ENCODE measurements at regions not wholly inside any gene's neighbourhood (a gene's known extent, or its start where the extent isn't known, plus 50 kb on each side); places are given as distances from the start of the nearest gene placed in this dataset.
"Not testable (repeated sequence)": the region's sequence is repeated elsewhere in the genome, so short reads cannot be mapped to it uniquely, and the experiment has no call there.

DNA sequence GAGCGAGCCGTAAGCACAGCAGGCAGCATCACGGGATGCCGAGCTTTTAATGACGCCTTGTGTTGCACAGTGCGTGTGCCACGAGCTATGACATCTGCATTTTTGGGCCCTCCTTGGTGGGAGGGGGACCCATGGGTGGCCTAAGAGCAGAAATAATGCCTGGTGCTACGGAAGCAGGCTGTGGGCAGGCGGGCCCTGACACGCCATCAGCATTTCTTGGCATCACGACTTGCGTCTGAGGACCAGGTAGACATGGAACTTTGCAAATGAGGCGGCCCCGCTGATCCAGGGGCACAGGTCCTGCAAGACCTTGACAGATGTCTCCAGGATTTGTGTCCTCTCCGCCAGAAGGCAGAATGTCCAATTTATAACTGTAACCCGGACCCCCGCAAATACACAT, 117.8 kb upstream of the RNF32 start:
- no peaks in the 10 kb centered on the region for H3K36me3 Mint-ChIP-seq (ENCODE audit: low read depth)

GRCh38 chr7:156519070-156519469, 121.5 kb upstream of the RNF32 start:
- H3K4me3 Mint-ChIP-seq, result no peak overlapping the region
- no peak overlapping the region for H3K27ac Mint-ChIP-seq (ENCODE audit: unreplicated experiment)
- no peaks in the 10 kb centered on the region for H3K36me3 Mint-ChIP-seq (ENCODE audit: low read depth)
- TF ChIP-seq, protein P1, sequence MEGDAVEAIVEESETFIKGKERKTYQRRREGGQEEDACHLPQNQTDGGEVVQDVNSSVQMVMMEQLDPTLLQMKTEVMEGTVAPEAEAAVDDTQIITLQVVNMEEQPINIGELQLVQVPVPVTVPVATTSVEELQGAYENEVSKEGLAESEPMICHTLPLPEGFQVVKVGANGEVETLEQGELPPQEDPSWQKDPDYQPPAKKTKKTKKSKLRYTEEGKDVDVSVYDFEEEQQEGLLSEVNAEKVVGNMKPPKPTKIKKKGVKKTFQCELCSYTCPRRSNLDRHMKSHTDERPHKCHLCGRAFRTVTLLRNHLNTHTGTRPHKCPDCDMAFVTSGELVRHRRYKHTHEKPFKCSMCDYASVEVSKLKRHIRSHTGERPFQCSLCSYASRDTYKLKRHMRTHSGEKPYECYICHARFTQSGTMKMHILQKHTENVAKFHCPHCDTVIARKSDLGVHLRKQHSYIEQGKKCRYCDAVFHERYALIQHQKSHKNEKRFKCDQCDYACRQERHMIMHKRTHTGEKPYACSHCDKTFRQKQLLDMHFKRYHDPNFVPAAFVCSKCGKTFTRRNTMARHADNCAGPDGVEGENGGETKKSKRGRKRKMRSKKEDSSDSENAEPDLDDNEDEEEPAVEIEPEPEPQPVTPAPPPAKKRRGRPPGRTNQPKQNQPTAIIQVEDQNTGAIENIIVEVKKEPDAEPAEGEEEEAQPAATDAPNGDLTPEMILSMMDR (conservative IDR thresholded peaks at IDR 0.05), result no peak
- H3K27me3 Mint-ChIP-seq (ENCODE audit: low read depth), result peaks cover 7% of the 10 kb centered on the region
- H3K9me3 Mint-ChIP-seq, result no peaks in the 10 kb centered on the region
- peaks cover 5% of the 10 kb centered on the region for H3K4me1 Mint-ChIP-seq
- no peak for DNase-seq (ENCODE audit: low read depth, low spot score)

More for the DNA sequence above, 117.8 kb upstream of the RNF32 start:
- Mint-ChIP-seq H3K4me3 (no peak overlapping the region), H3K27ac (ENCODE audit: unreplicated experiment) (no peak overlapping the region), H3K27me3 (ENCODE audit: low read depth) (no peaks in the 10 kb centered on the region), H3K9me3 (no peaks in the 10 kb centered on the region), H3K4me1 (no peaks in the 10 kb centered on the region)
- no peak for DNase-seq (ENCODE audit: low read depth, low spot score)
- TF ChIP-seq, protein P1 (conservative IDR thresholded peaks at IDR 0.05), result no peak

DNA sequence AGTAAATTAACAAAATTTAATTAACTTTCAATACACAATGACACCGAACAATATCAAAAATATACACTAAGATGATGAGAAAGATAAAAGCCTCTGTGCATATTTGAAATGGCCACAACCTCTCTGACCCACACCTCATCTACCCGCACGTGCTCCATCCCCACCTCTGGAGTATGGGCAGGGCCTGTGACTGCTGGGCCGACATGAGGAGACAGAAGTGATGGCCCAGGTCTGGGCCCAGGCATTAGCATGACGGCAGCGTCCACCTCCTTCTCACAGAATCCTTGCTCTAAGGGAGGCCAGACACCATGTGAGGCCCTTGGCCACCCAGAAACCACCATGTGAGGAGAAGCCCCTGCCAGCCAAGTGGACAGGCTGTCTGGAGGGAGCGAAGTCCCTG, 122.1 kb upstream of the RNF32 start:
- Mint-ChIP-seq H3K4me3 (no peak overlapping the region), H3K9me3 (no peaks in the 10 kb centered on the region), H3K36me3 (ENCODE audit: low read depth) (no peaks in the 10 kb centered on the region), H3K4me1 (peaks cover 5% of the 10 kb centered on the region), H3K27me3 (ENCODE audit: low read depth) (peaks cover 11% of the 10 kb centered on the region), H3K27ac (ENCODE audit: unreplicated experiment) (no peak overlapping the region)
- no peak for DNase-seq (ENCODE audit: low read depth, low spot score)
- TF ChIP-seq, protein P1 (conservative IDR thresholded peaks at IDR 0.05), result no peak

DNA sequence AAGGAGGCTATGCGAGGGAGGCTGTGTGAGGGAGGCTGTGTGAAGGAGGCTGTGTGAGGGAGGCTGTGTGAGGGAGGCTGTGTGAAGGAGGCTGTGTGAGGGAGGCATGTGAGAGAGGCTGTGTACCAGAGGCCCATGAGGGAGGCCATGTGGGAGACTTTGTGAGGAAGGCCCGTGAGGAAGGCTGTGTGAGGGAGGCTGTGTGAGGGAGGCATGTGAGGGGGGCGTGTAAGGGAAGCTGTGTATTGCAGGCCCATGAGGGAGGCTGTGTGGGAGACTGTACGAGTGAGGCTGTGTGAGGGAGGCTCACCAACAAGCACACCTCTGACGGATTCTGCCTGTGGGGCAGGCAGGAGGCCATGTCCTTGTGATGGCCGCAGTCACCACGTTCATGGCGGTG, 122.7 kb upstream of the RNF32 start:
- not testable (repeated sequence) for H3K4me1 Mint-ChIP-seq; H3K9me3 Mint-ChIP-seq; H3K4me3 Mint-ChIP-seq; DNase-seq (ENCODE audit: low read depth, low spot score); H3K36me3 Mint-ChIP-seq (ENCODE audit: low read depth); H3K27ac Mint-ChIP-seq (ENCODE audit: unreplicated experiment)
- peaks cover 11% of the 10 kb centered on the region for H3K27me3 Mint-ChIP-seq (ENCODE audit: low read depth)

GRCh38 chr7:156516791-156517378, 123.7 kb upstream of the RNF32 start:
- H3K27ac Mint-ChIP-seq (ENCODE audit: unreplicated experiment), result no peak overlapping the region
- TF ChIP-seq, protein P1 (conservative IDR thresholded peaks at IDR 0.05), result no peak
- H3K4me3 Mint-ChIP-seq, result no peak overlapping the region
- H3K36me3 Mint-ChIP-seq (ENCODE audit: low read depth), result no peaks in the 10 kb centered on the region
- no peak for DNase-seq (ENCODE audit: low read depth, low spot score)
- H3K9me3 Mint-ChIP-seq, result no peaks in the 10 kb centered on the region
- H3K4me1 Mint-ChIP-seq, result peaks cover 5% of the 10 kb centered on the region
- H3K27me3 Mint-ChIP-seq (ENCODE audit: low read depth), result peaks cover 11% of the 10 kb centered on the region

- peaks cover 11% of the 10 kb centered on the region for H3K27me3 Mint-ChIP-seq (ENCODE audit: low read depth)
- no peak for DNase-seq (ENCODE audit: low read depth, low spot score)
Observed at GRCh38 chr7:156515911-156516790, 124.4 kb upstream of the RNF32 start.

More at GRCh38 chr7:156515911-156516790, 124.4 kb upstream of the RNF32 start:
- Mint-ChIP-seq H3K4me3 (no peak overlapping the region), H3K27ac (ENCODE audit: unreplicated experiment) (no peak overlapping the region), H3K4me1 (peaks cover 5% of the 10 kb centered on the region), H3K36me3 (ENCODE audit: low read depth) (no peaks in the 10 kb centered on the region), H3K9me3 (no peaks in the 10 kb centered on the region)
- TF ChIP-seq, protein P1 (conservative IDR thresholded peaks at IDR 0.05), result no peak
